ENCODE measurements at regions not wholly inside any gene's neighbourhood (a gene's known extent, or its start where the extent isn't known, plus 50 kb on each side); places are given as distances from the start of the nearest gene placed in this dataset.
A peak's percentile ranks its signal among the peaks of the same experiment; 100 is the strongest.
"Not testable (repeated sequence)": the region's sequence is repeated elsewhere in the genome, so short reads cannot be mapped to it uniquely, and the experiment has no call there.

- DNase-seq: no peak
These were observed 199.5 kb downstream of the TBC1D2B start for GRCh38 chr15:77877869-77878577.

- DNase-seq: not testable (repeated sequence)
These were observed 201.2 kb downstream of the TBC1D2B start for GRCh38 chr15:77876107-77876820.

- peak; percentile 28 for DNase-seq
These were observed 202.3 kb downstream of the TBC1D2B start for GRCh38 chr15:77875066-77875721.

GRCh38 chr15:77874063-77874462, 203.4 kb downstream of the TBC1D2B start:
- DNase-seq: no peak

- not testable (repeated sequence) for DNase-seq
These were observed 204.7 kb downstream of the TBC1D2B start for GRCh38 chr15:77872521-77873425.

- DNase-seq: no peak
These were observed 205.6 kb downstream of the TBC1D2B start for GRCh38 chr15:77871852-77872371.

GRCh38 chr15:77870195-77871065, 207.1 kb downstream of the TBC1D2B start:
- DNase-seq: no peak

- no peak for DNase-seq
These were observed 208.3 kb downstream of the TBC1D2B start for GRCh38 chr15:77869021-77869895.

GRCh38 chr15:77868048-77868629, 209.4 kb downstream of the TBC1D2B start:
- not testable (repeated sequence) for DNase-seq

- no peak for DNase-seq
These were observed 210.1 kb downstream of the TBC1D2B start for GRCh38 chr15:77867266-77868047.

- no peak for DNase-seq
These were observed 210.8 kb downstream of the TBC1D2B start for GRCh38 chr15:77866596-77867125.

- no peak for DNase-seq
These were observed 211.3 kb downstream of the TBC1D2B start for GRCh38 chr15:77866186-77866585.

- no peak for DNase-seq
These were observed 211.8 kb downstream of the TBC1D2B start for GRCh38 chr15:77865701-77866100.

- DNase-seq: no peak
These were observed 212.4 kb downstream of the TBC1D2B start for GRCh38 chr15:77865106-77865610.

GRCh38 chr15:77864211-77865105, 213.1 kb downstream of the TBC1D2B start:
- no peak for DNase-seq

GRCh38 chr15:77863491-77864105, 213.9 kb downstream of the TBC1D2B start:
- DNase-seq: no peak

GRCh38 chr15:77862651-77863104, 214.8 kb downstream of the TBC1D2B start:
- no peak for DNase-seq

All from NCI-H446 treated with DMSO at 0.1 percent for 48 hours (cell line).